ENCODE measurements at regions not wholly inside any gene's neighbourhood (a gene's known extent, or its start where the extent isn't known, plus 50 kb on each side); places are given as distances from the start of the nearest gene placed in this dataset.
"Not testable (repeated sequence)": the region's sequence is repeated elsewhere in the genome, so short reads cannot be mapped to it uniquely, and the experiment has no call there.

DNA sequence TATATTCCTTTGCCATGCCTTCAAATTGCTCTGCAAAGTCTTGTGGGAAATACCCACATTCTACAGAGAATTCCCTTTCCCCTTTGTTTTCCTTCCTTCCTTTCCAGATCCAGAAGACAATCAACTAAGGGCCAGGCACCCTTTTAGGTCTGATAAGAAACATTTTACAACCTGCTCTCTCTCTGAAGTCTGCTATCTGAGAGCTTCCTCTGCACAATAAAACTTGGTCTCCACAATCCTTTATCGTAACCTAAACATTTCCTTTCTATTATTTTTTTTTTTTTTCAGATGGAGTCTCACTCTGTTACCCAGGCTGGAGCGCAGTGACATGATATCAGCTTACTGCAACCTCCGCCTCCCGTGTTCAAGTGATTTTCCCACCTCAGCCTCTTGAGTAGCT, 893.3 kb upstream of the NXPH2 start:
- not testable (repeated sequence) for TF ChIP-seq POLR2AphosphoS5, POLR2A, SPI1, TAF1 (IDR thresholded peaks at IDR 0.05; ENCODE audit: low read depth, low read length)

Data from GM12891 (cell line).